ENCODE measurements at regions not wholly inside any gene's neighbourhood (a gene's known extent, or its start where the extent isn't known, plus 50 kb on each side); places are given as distances from the start of the nearest gene placed in this dataset.
"Not testable (repeated sequence)": the region's sequence is repeated elsewhere in the genome, so short reads cannot be mapped to it uniquely, and the experiment has no call there.

GRCh38 chr2:94753466-94753998 is 117.7 kb upstream of the TEKT4 start:
- Histone ChIP-seq H3K4me3 (no peak overlapping the region), H3K27ac (no peak overlapping the region), H3K27me3 (no peaks in the 10 kb centered on the region), H3K9me3 (replicated peaks in 1 of 11) (no peaks in the 10 kb centered on the region), H4K20me1 (peaks cover 0 to 4% (median 0%) of the 10 kb centered on the region in 11 experiments; a peak in 2 of 22 replicates), H3K9ac (no peak overlapping the region), H3K36me3 (no peaks in the 10 kb centered on the region), H3K4me2 (no peak overlapping the region), H3K4me1 (no peaks in the 10 kb centered on the region)
- no peak for TF ChIP-seq Cebpa-rat (IDR thresholded peaks at IDR 0.05)

- no peak for TF ChIP-seq Cebpa-rat (IDR thresholded peaks at IDR 0.05)
- Histone ChIP-seq H4K20me1 (peaks cover 0 to 13% (median 0%) of the 10 kb centered on the region in 11 experiments; a peak in 2 of 22 replicates), H3K4me3 (no peak overlapping the region), H3K9me3 (replicated peaks in 1 of 11) (no peaks in the 10 kb centered on the region), H3K36me3 (no peaks in the 10 kb centered on the region), H3K27ac (no peak overlapping the region), H3K9ac (no peak overlapping the region), H3K4me2 (no peak overlapping the region), H3K4me1 (no peaks in the 10 kb centered on the region), H3K27me3 (no peaks in the 10 kb centered on the region)
Observed at GRCh38 chr2:94758546-94758945, 112.7 kb upstream of the TEKT4 start.

- no peaks in the 10 kb centered on the region for H3K36me3 ChIP-seq
- no peak overlapping the region for H3K9ac ChIP-seq
- no peak overlapping the region for H3K4me3 ChIP-seq
- no peak overlapping the region for H3K27ac ChIP-seq
- no peaks in the 10 kb centered on the region for H3K9me3 ChIP-seq (replicated peaks in 1 of 11)
- H3K4me1 ChIP-seq, result peaks cover 0 to 6% (median 0%) of the 10 kb centered on the region in 10 experiments; a peak in 6 of 20 replicates
- no peak for TF ChIP-seq Cebpa-rat (IDR thresholded peaks at IDR 0.05)
- no peaks in the 10 kb centered on the region for H3K27me3 ChIP-seq
- H4K20me1 ChIP-seq, result peaks cover 0 to 13% (median 0%) of the 10 kb centered on the region in 11 experiments; a peak in 2 of 22 replicates
- H3K4me2 ChIP-seq, result no peak overlapping the region
Observed at GRCh38 chr2:94759211-94759610, 112.0 kb upstream of the TEKT4 start.

GRCh38 chr2:94762600-94762999 is 108.6 kb upstream of the TEKT4 start:
- peaks cover 0 to 10% (median 0%) of the 10 kb centered on the region in 10 experiments; a peak in 6 of 20 replicates for H3K4me1 ChIP-seq
- no peak for TF ChIP-seq Cebpa-rat (IDR thresholded peaks at IDR 0.05)
- H4K20me1 ChIP-seq, result peaks cover 0 to 13% (median 0%) of the 10 kb centered on the region in 11 experiments; a peak in 2 of 22 replicates
- H3K4me2 ChIP-seq, result no peak overlapping the region
- H3K27me3 ChIP-seq, result no peaks in the 10 kb centered on the region
- no peak overlapping the region for H3K4me3 ChIP-seq
- no peaks in the 10 kb centered on the region for H3K9me3 ChIP-seq (replicated peaks in 1 of 11)
- no peak overlapping the region for H3K27ac ChIP-seq
- H3K36me3 ChIP-seq, result no peaks in the 10 kb centered on the region
- H3K9ac ChIP-seq, result no peak overlapping the region

GRCh38 chr2:94763318-94763717 is 107.9 kb upstream of the TEKT4 start:
- Histone ChIP-seq H3K4me3 (no peak overlapping the region), H3K4me2 (peak overlapping the region in 1 of 11 experiments; percentile 55; a peak in 1 of 22 replicates), H3K27ac (no peak overlapping the region), H3K27me3 (no peaks in the 10 kb centered on the region), H4K20me1 (peaks cover 0 to 12% (median 0%) of the 10 kb centered on the region in 11 experiments; a peak in 2 of 22 replicates), H3K9ac (no peak overlapping the region), H3K4me1 (peaks cover 0 to 10% (median 0%) of the 10 kb centered on the region in 10 experiments; a peak in 6 of 20 replicates), H3K36me3 (no peaks in the 10 kb centered on the region), H3K9me3 (replicated peaks in 1 of 11) (no peaks in the 10 kb centered on the region)
- TF ChIP-seq Cebpa-rat (IDR thresholded peaks at IDR 0.05), result no peak

- not testable (repeated sequence) for H3K27ac ChIP-seq; H3K9ac ChIP-seq; H3K27me3 ChIP-seq; H3K4me1 ChIP-seq; H3K9me3 ChIP-seq (replicated peaks in 1 of 11); H3K36me3 ChIP-seq; H4K20me1 ChIP-seq; H3K4me3 ChIP-seq
- H3K4me2 ChIP-seq, result peak overlapping the region in 6 of 11 experiments; percentile 9 to 55 (median 12); a peak in 7 of 22 replicates
Observed at GRCh38 chr2:94764331-94764730, 106.9 kb upstream of the TEKT4 start.

GRCh38 chr2:94767336-94767735 is 103.9 kb upstream of the TEKT4 start:
- no peak overlapping the region for H3K4me2 ChIP-seq
- no peaks in the 10 kb centered on the region for H3K9me3 ChIP-seq (replicated peaks in 1 of 11)
- TF ChIP-seq Cebpa-rat (IDR thresholded peaks at IDR 0.05), result no peak
- H4K20me1 ChIP-seq, result 0 out of 22 replicates have a peak, but pooled peaks cover 0 to 3% (median 0%) of the 10 kb centered on the region in 11 experiments
- H3K27me3 ChIP-seq, result no peaks in the 10 kb centered on the region
- no peak overlapping the region for H3K27ac ChIP-seq
- H3K4me1 ChIP-seq, result peaks cover 0 to 10% (median 0%) of the 10 kb centered on the region in 10 experiments; a peak in 6 of 20 replicates
- H3K4me3 ChIP-seq, result no peak overlapping the region
- no peaks in the 10 kb centered on the region for H3K36me3 ChIP-seq
- no peak overlapping the region for H3K9ac ChIP-seq

- H3K27ac ChIP-seq, result no peak overlapping the region
- no peaks in the 10 kb centered on the region for H3K36me3 ChIP-seq
- no peaks in the 10 kb centered on the region for H3K4me1 ChIP-seq
- no peak overlapping the region for H3K4me2 ChIP-seq
- no peaks in the 10 kb centered on the region for H4K20me1 ChIP-seq
- TF ChIP-seq Cebpa-rat (IDR thresholded peaks at IDR 0.05), result no peak
- no peak overlapping the region for H3K9ac ChIP-seq
- H3K9me3 ChIP-seq (replicated peaks in 1 of 11), result peaks cover 0 to 11% (median 8%) of the 10 kb centered on the region in 11 experiments; a peak in 8 of 22 replicates
- H3K4me3 ChIP-seq, result no peak overlapping the region
- H3K27me3 ChIP-seq, result no peaks in the 10 kb centered on the region
Observed at GRCh38 chr2:94769733-94770132, 101.5 kb upstream of the TEKT4 start.

GRCh38 chr2:94774851-94775250 is 96.4 kb upstream of the TEKT4 start:
- no peak overlapping the region for H3K9ac ChIP-seq

GRCh38 chr2:94776036-94776435 is 95.2 kb upstream of the TEKT4 start:
- Histone ChIP-seq H3K27ac (no peak overlapping the region), H3K27me3 (no peaks in the 10 kb centered on the region), H3K36me3 (no peaks in the 10 kb centered on the region), H4K20me1 (no peaks in the 10 kb centered on the region), H3K4me3 (no peak overlapping the region), H3K9ac (no peak overlapping the region), H3K4me2 (no peak overlapping the region), H3K4me1 (no peaks in the 10 kb centered on the region), H3K9me3 (replicated peaks in 1 of 11) (peaks cover 0 to 11% (median 8%) of the 10 kb centered on the region in 11 experiments; a peak in 8 of 22 replicates)
- no peak for TF ChIP-seq Cebpa-rat (IDR thresholded peaks at IDR 0.05)

More at GRCh38 chr2:94774851-94775250, 96.4 kb upstream of the TEKT4 start:
- Histone ChIP-seq H3K4me1 (no peaks in the 10 kb centered on the region), H3K36me3 (no peaks in the 10 kb centered on the region), H3K27ac (no peak overlapping the region), H3K4me3 (no peak overlapping the region), H4K20me1 (no peaks in the 10 kb centered on the region), H3K27me3 (no peaks in the 10 kb centered on the region), H3K9me3 (replicated peaks in 1 of 11) (peaks cover 0 to 11% (median 8%) of the 10 kb centered on the region in 11 experiments; a peak in 8 of 22 replicates), H3K4me2 (no peak overlapping the region)
- TF ChIP-seq Cebpa-rat (IDR thresholded peaks at IDR 0.05), result no peak

- not testable (repeated sequence) for H4K20me1 ChIP-seq; H3K27me3 ChIP-seq; H3K4me2 ChIP-seq; H3K27ac ChIP-seq; H3K4me1 ChIP-seq; H3K9ac ChIP-seq; H3K9me3 ChIP-seq (replicated peaks in 1 of 11); H3K4me3 ChIP-seq; H3K36me3 ChIP-seq
Observed at GRCh38 chr2:94785105-94785504, 86.1 kb upstream of the TEKT4 start.

GRCh38 chr2:94786424-94786823 is 84.8 kb upstream of the TEKT4 start:
- not testable (repeated sequence) for H3K4me3 ChIP-seq; H3K27me3 ChIP-seq; H3K4me1 ChIP-seq; H3K9ac ChIP-seq; H3K9me3 ChIP-seq (replicated peaks in 1 of 11); H4K20me1 ChIP-seq; H3K27ac ChIP-seq; H3K4me2 ChIP-seq; H3K36me3 ChIP-seq

GRCh38 chr2:94790169-94790568 is 81.1 kb upstream of the TEKT4 start:
- H3K9ac ChIP-seq, H3K36me3 ChIP-seq, H3K4me1 ChIP-seq, H3K4me2 ChIP-seq, H3K27ac ChIP-seq, H4K20me1 ChIP-seq, H3K4me3 ChIP-seq, H3K27me3 ChIP-seq: not testable (repeated sequence)
- H3K9me3 ChIP-seq (replicated peaks in 1 of 11), result peaks cover 0 to 14% (median 9%) of the 10 kb centered on the region in 11 experiments; a peak in 9 of 22 replicates

Data from BLaER1 treated with 17β-estradiol and CSF1 and Interleukin-3, amounts not matched to agents 10 nM and 100 nM (cell line).